GM10847 (cell line): ENCODE measurements at regions not wholly inside any gene's neighbourhood (a gene's known extent, or its start where the extent isn't known, plus 50 kb on each side); places are given as distances from the start of the nearest gene placed in this dataset.

Experiments used
- POLR2A ChIP-seq: IDR thresholded peaks from 2 replicates; pipeline ENCODE4 v1.6.1; 2011; ENCODE audit not compliant: insufficient read length; ENCODE audit errors: extremely low read depth

GRCh38 chr2:64352292-64352691, 101.7 kb upstream of the LGALSL start:
- TF ChIP-seq POLR2A, result no peak

GRCh38 chr2:64354857-64355680, 98.9 kb upstream of the LGALSL start:
- TF ChIP-seq POLR2A, result no peak

DNA sequence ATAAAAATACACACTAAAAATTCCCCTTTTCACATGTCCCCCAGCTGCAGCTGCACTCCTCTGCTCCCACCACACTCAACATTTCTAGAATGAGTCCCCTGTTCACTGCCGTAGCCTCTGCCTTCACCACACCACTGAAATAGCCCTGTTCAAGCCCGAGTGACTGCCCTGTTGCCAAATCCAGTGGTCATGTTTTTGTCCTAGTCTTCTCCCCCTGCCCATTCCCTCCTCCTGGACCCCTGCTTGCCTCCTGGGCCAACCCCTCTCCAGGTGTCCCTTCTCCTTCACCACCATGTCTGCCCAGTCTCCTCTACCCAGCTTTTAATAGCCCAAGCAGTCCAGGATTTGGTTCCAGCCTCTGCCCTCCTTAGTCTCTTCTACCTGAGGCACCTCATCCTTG, 97.1 kb upstream of the LGALSL start:
- no peak for TF ChIP-seq POLR2A

- TF ChIP-seq POLR2A, result no peak
Measured at GRCh38 chr2:64359171-64359891, 94.6 kb upstream of the LGALSL start.

- TF ChIP-seq POLR2A, result no peak
Measured at GRCh38 chr2:64359892-64360657, 93.9 kb upstream of the LGALSL start.

GRCh38 chr2:64361151-64361938, 92.6 kb upstream of the LGALSL start:
- no peak for TF ChIP-seq POLR2A

- no peak for TF ChIP-seq POLR2A
Measured at GRCh38 chr2:64362562-64363026, 91.4 kb upstream of the LGALSL start.

GRCh38 chr2:64363140-64363539, 90.8 kb upstream of the LGALSL start:
- no peak for TF ChIP-seq POLR2A

GRCh38 chr2:64363848-64364247, 90.1 kb upstream of the LGALSL start:
- TF ChIP-seq POLR2A, result no peak

- no peak for TF ChIP-seq POLR2A
Measured at GRCh38 chr2:64367444-64368232, 86.3 kb upstream of the LGALSL start.

DNA sequence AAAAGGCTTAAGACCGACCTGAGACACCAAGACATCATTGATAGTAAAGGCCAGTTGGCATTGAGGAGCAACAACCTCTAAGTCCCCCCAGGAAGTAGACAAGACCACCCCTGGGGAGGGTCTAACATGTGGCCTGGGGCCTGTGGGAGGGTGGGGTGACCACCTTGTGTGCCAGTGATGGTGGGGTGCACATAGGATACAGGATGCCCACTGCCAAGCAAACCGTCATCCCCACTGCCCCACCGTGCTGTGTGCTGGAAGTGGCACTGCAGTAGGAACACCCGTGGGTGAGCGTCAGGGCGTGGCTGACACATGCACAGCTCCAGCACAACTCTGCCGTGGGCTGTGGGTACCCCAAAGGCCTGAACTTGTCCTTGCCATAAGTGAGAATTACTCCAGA, 84.3 kb upstream of the LGALSL start:
- TF ChIP-seq POLR2A, result no peak

DNA sequence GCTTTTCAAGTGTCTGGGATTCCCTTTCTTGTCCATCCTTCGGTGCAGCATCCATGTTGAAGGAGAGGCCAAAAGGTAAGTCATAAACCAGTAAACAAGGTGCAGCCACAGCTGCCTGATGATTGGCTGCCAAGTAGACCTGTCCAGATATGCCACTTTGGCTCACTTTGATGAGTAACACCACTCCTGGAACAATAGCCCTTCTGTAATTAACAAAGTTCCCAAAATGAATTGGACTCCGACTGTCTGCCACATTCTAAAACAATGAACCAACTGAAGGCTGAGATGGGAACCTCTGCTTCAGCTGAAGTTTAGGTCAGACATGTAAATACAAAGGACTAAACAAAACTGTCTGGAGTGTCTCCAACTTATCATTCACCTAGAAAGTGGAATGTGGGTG, 82.2 kb upstream of the LGALSL start:
- no peak for TF ChIP-seq POLR2A

- no peak for TF ChIP-seq POLR2A
Measured at GRCh38 chr2:64374686-64375085, 79.3 kb upstream of the LGALSL start.

DNA sequence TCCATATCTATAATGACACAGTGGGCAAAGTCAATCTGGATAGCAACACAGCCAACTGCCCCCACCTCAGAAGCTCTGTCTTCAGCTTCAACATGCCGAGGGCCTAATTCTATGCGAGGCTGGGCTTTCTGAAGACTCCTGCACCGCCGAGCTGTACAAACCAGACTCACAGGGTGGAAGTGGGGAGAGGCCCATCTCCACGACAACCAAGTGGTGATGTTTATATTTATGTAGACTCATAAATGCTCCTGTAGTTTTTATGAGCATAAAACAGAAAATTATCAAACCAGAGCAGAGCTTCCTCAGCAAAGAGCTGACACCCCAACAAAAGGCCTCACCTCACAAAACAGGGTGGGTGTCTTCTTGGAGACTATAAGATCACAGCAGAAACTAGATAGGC, 77.0 kb upstream of the LGALSL start:
- TF ChIP-seq POLR2A, result no peak
